Activated T-cell treated with anti-CD3 and anti-CD28 coated beads, Interleukin-2, amount 50 U/mL, for 4 hours (primary cell): ENCODE measurements at regions not wholly inside any gene's neighbourhood (a gene's known extent, or its start where the extent isn't known, plus 50 kb on each side); places are given as distances from the start of the nearest gene placed in this dataset.
"Not testable (repeated sequence)": the region's sequence is repeated elsewhere in the genome, so short reads cannot be mapped to it uniquely, and the experiment has no call there.

Experiments used
- ATAC-seq, 2 donors: fragments of 200-7000 bp; cut with Tn5 transposase; one replicate each; pipeline ENCODE4 v1.10.0; 2021
- DNase-seq: peaks from one replicate; pipeline ENCODE4 v3.0.0-alpha.2; 2020
- H3K27me3 Mint-ChIP-seq: one replicate; pipeline ENCODE4 v1.8.0; 2021; ENCODE audit warnings: low read depth, mixed read lengths
- H3K36me3 Mint-ChIP-seq: one replicate; pipeline ENCODE4 v1.8.0; 2022; ENCODE audit warnings: mixed read lengths; ENCODE audit not compliant: insufficient read depth
- H3K4me1 Mint-ChIP-seq: one replicate; pipeline ENCODE4 v1.8.0; 2021; ENCODE audit warnings: low read depth, mixed read lengths
- H3K4me3 Mint-ChIP-seq: one replicate; pipeline ENCODE4 v1.8.0; 2021; ENCODE audit warnings: mild to moderate bottlenecking, moderate library complexity, mixed read lengths
- H3K9me3 Mint-ChIP-seq: one replicate; pipeline ENCODE4 v1.8.0; 2021; ENCODE audit warnings: mixed read lengths

GRCh38 chr10:27373566-27374160 lies 130.4 kb upstream of the RAB18 start:
- no peaks in the 10 kb centered on the region for H3K27me3 Mint-ChIP-seq
- DNase-seq (no peak), ATAC-seq (no peak)
- H3K9me3 Mint-ChIP-seq, result no peaks in the 10 kb centered on the region
- no peak overlapping the region for H3K4me3 Mint-ChIP-seq
- no peaks in the 10 kb centered on the region for H3K36me3 Mint-ChIP-seq
- H3K4me1 Mint-ChIP-seq, result no peaks in the 10 kb centered on the region

- ATAC-seq (no peak), DNase-seq (no peak)
- H3K36me3 Mint-ChIP-seq, result no peaks in the 10 kb centered on the region
- H3K4me1 Mint-ChIP-seq, result no peaks in the 10 kb centered on the region
- H3K27me3 Mint-ChIP-seq, result no peaks in the 10 kb centered on the region
- no peak overlapping the region for H3K4me3 Mint-ChIP-seq
- H3K9me3 Mint-ChIP-seq, result no peaks in the 10 kb centered on the region
Observed at GRCh38 chr10:27372095-27372494, 131.5 kb upstream of the ACBD5 start.

GRCh38 chr10:27371375-27371774 lies 130.8 kb upstream of the ACBD5 start:
- not testable (repeated sequence) for DNase-seq, H3K4me1 Mint-ChIP-seq, H3K27me3 Mint-ChIP-seq, ATAC-seq, H3K4me3 Mint-ChIP-seq, H3K9me3 Mint-ChIP-seq, H3K36me3 Mint-ChIP-seq

- Mint-ChIP-seq H3K4me1 (peaks cover 3% of the 10 kb centered on the region), H3K27me3 (no peaks in the 10 kb centered on the region), H3K4me3 (no peak overlapping the region), H3K36me3 (no peaks in the 10 kb centered on the region), H3K9me3 (no peaks in the 10 kb centered on the region)
- no peak for ATAC-seq
- DNase-seq, result no peak
Observed at GRCh38 chr10:27369880-27370279, 129.3 kb upstream of the ACBD5 start.

- H3K4me1 Mint-ChIP-seq, result peaks cover 3% of the 10 kb centered on the region
- H3K27me3 Mint-ChIP-seq, result no peaks in the 10 kb centered on the region
- no peak for DNase-seq
- no peaks in the 10 kb centered on the region for H3K36me3 Mint-ChIP-seq
- H3K9me3 Mint-ChIP-seq, result no peaks in the 10 kb centered on the region
- no peak overlapping the region for H3K4me3 Mint-ChIP-seq
- no peak for ATAC-seq
Observed at GRCh38 chr10:27368706-27369105, 128.1 kb upstream of the ACBD5 start.

- Mint-ChIP-seq H3K4me3 (no peak overlapping the region), H3K27me3 (no peaks in the 10 kb centered on the region), H3K9me3 (no peaks in the 10 kb centered on the region), H3K4me1 (peaks cover 3% of the 10 kb centered on the region), H3K36me3 (no peaks in the 10 kb centered on the region)
- DNase-seq (no peak), ATAC-seq (no peak)
Observed at GRCh38 chr10:27366769-27367168, 126.2 kb upstream of the ACBD5 start.

GRCh38 chr10:27364028-27364427 lies 123.4 kb upstream of the ACBD5 start:
- Mint-ChIP-seq H3K4me1 (peaks cover 3% of the 10 kb centered on the region), H3K9me3 (no peaks in the 10 kb centered on the region), H3K36me3 (no peaks in the 10 kb centered on the region), H3K4me3 (no peak overlapping the region), H3K27me3 (no peaks in the 10 kb centered on the region)
- ATAC-seq (no peak), DNase-seq (no peak)

GRCh38 chr10:27360581-27361172 lies 120.1 kb upstream of the ACBD5 start:
- no peaks in the 10 kb centered on the region for H3K27me3 Mint-ChIP-seq
- no peak overlapping the region for H3K4me3 Mint-ChIP-seq
- no peaks in the 10 kb centered on the region for H3K4me1 Mint-ChIP-seq
- no peaks in the 10 kb centered on the region for H3K36me3 Mint-ChIP-seq
- no peaks in the 10 kb centered on the region for H3K9me3 Mint-ChIP-seq
- DNase-seq, result peak; percentile 81
- ATAC-seq, result peak; percentile 88 to 96

GRCh38 chr10:27359792-27360355 lies 119.3 kb upstream of the ACBD5 start:
- DNase-seq (no peak), ATAC-seq (no peak)
- Mint-ChIP-seq H3K4me3 (no peak overlapping the region), H3K27me3 (no peaks in the 10 kb centered on the region), H3K4me1 (peaks cover 2% of the 10 kb centered on the region), H3K36me3 (no peaks in the 10 kb centered on the region), H3K9me3 (no peaks in the 10 kb centered on the region)

GRCh38 chr10:27356738-27357137 lies 116.1 kb upstream of the ACBD5 start:
- no peaks in the 10 kb centered on the region for H3K36me3 Mint-ChIP-seq
- H3K27me3 Mint-ChIP-seq, result peaks cover 3% of the 10 kb centered on the region
- H3K4me3 Mint-ChIP-seq, result no peak overlapping the region
- H3K9me3 Mint-ChIP-seq, result no peaks in the 10 kb centered on the region
- ATAC-seq, result no peak
- H3K4me1 Mint-ChIP-seq, result peaks cover 2% of the 10 kb centered on the region
- DNase-seq, result no peak

- H3K4me1 Mint-ChIP-seq, result peaks cover 2% of the 10 kb centered on the region
- ATAC-seq (no peak), DNase-seq (no peak)
- no peak overlapping the region for H3K4me3 Mint-ChIP-seq
- H3K36me3 Mint-ChIP-seq, result no peaks in the 10 kb centered on the region
- peaks cover 5% of the 10 kb centered on the region for H3K27me3 Mint-ChIP-seq
- no peaks in the 10 kb centered on the region for H3K9me3 Mint-ChIP-seq
Observed at GRCh38 chr10:27355918-27356573, 115.4 kb upstream of the ACBD5 start.

GRCh38 chr10:27354643-27355270 lies 114.2 kb upstream of the ACBD5 start:
- H3K4me1 Mint-ChIP-seq, DNase-seq, H3K36me3 Mint-ChIP-seq, H3K9me3 Mint-ChIP-seq: not testable (repeated sequence)
- H3K4me3 Mint-ChIP-seq, result peak overlapping the region; percentile 36
- H3K27me3 Mint-ChIP-seq, result peaks cover 12% of the 10 kb centered on the region
- ATAC-seq, result peak; percentile 43 to 60

- DNase-seq, ATAC-seq, H3K4me1 Mint-ChIP-seq, H3K36me3 Mint-ChIP-seq, H3K9me3 Mint-ChIP-seq: not testable (repeated sequence)
- Mint-ChIP-seq H3K4me3 (peak overlapping the region; percentile 36), H3K27me3 (peaks cover 12% of the 10 kb centered on the region)
Observed at GRCh38 chr10:27354100-27354499, 113.5 kb upstream of the ACBD5 start.

- H3K4me3 Mint-ChIP-seq, result no peak overlapping the region
Observed at GRCh38 chr10:27349987-27350386, 109.4 kb upstream of the ACBD5 start.

More at GRCh38 chr10:27349987-27350386, 109.4 kb upstream of the ACBD5 start:
- Mint-ChIP-seq H3K36me3 (no peaks in the 10 kb centered on the region), H3K4me1 (peaks cover 6% of the 10 kb centered on the region), H3K27me3 (peaks cover 25% of the 10 kb centered on the region), H3K9me3 (no peaks in the 10 kb centered on the region)
- ATAC-seq, result no peak
- DNase-seq, result no peak
